HPDE6-E6E7 (cell line): ENCODE measurements at regions not wholly inside any gene's neighbourhood (a gene's known extent, or its start where the extent isn't known, plus 50 kb on each side); places are given as distances from the start of the nearest gene placed in this dataset.
A peak's percentile ranks its signal among the peaks of the same experiment; 100 is the strongest.
"Not testable (repeated sequence)": the region's sequence is repeated elsewhere in the genome, so short reads cannot be mapped to it uniquely, and the experiment has no call there.

Experiments used
- DNase-seq: peaks from one replicate; pipeline ENCODE4 v3.0.0; 2011; ENCODE audit warnings: missing footprints; ENCODE audit errors: extremely low spot score

GRCh38 chr14:41073544-41073943 is 533.1 kb upstream of the LRFN5 start:
- DNase-seq: no peak

- no peak for DNase-seq
Observed at GRCh38 chr14:41072776-41073175, 533.9 kb upstream of the LRFN5 start.

GRCh38 chr14:41071351-41071750 is 535.3 kb upstream of the LRFN5 start:
- no peak for DNase-seq

GRCh38 chr14:41062826-41063225 is 543.9 kb upstream of the LRFN5 start:
- DNase-seq: peak; percentile 27

- no peak for DNase-seq
Observed at GRCh38 chr14:41055589-41055988, 551.1 kb upstream of the LRFN5 start.

- DNase-seq: no peak
Observed at GRCh38 chr14:41051801-41052200, 554.9 kb upstream of the LRFN5 start.

- no peak for DNase-seq
Observed at GRCh38 chr14:41047763-41048162, 558.9 kb upstream of the LRFN5 start.

- no peak for DNase-seq
Observed at GRCh38 chr14:41037388-41037787, 569.3 kb upstream of the LRFN5 start.

GRCh38 chr14:41034969-41035368 is 571.7 kb upstream of the LRFN5 start:
- DNase-seq: no peak

GRCh38 chr14:41022932-41023331 is 583.7 kb upstream of the LRFN5 start:
- no peak for DNase-seq

- no peak for DNase-seq
Observed at GRCh38 chr14:41016213-41016612, 590.5 kb upstream of the LRFN5 start.

GRCh38 chr14:41000350-41000749 is 606.3 kb upstream of the LRFN5 start:
- no peak for DNase-seq

- DNase-seq: no peak
Observed at GRCh38 chr14:40989260-40989659, 617.4 kb upstream of the LRFN5 start.

- DNase-seq: no peak
Observed at GRCh38 chr14:40987481-40987880, 619.2 kb upstream of the LRFN5 start.

GRCh38 chr14:40986655-40987054 is 620.0 kb upstream of the LRFN5 start:
- DNase-seq: no peak

- DNase-seq: no peak
Observed at GRCh38 chr14:40985584-40985983, 621.1 kb upstream of the LRFN5 start.

GRCh38 chr14:40983604-40984003 is 623.1 kb upstream of the LRFN5 start:
- DNase-seq: no peak

GRCh38 chr14:40981247-40981646 is 625.4 kb upstream of the LRFN5 start:
- peak; percentile 45 for DNase-seq

GRCh38 chr14:40960257-40960656 is 646.4 kb upstream of the LRFN5 start:
- not testable (repeated sequence) for DNase-seq

GRCh38 chr14:40955131-40955505 is 651.6 kb upstream of the LRFN5 start:
- DNase-seq: no peak

- DNase-seq: not testable (repeated sequence)
Observed at GRCh38 chr14:40954448-40955130, 652.1 kb upstream of the LRFN5 start.

- no peak for DNase-seq
Observed at GRCh38 chr14:40944521-40944920, 662.2 kb upstream of the LRFN5 start.

- DNase-seq: no peak
Observed at GRCh38 chr14:40936861-40937260, 669.8 kb upstream of the LRFN5 start.

- no peak for DNase-seq
Observed at GRCh38 chr14:40920380-40920779, 686.3 kb upstream of the LRFN5 start.
